ENCODE measurements at regions not wholly inside any gene's neighbourhood (a gene's known extent, or its start where the extent isn't known, plus 50 kb on each side); places are given as distances from the start of the nearest gene placed in this dataset.

- no peak for TF ChIP-seq CTCF (IDR thresholded peaks at IDR 0.05; ENCODE audit: unreplicated experiment)
- CTCF ChIA-PET: no interaction called here
- DNase-seq (ENCODE audit: unreplicated experiment): no peak
- no TSS peak for BruUV-seq (replicated peaks)
- Mint-ChIP-seq H3K27ac (ENCODE audit: low read depth, unreplicated experiment) (no peak overlapping the region), H3K27me3 (ENCODE audit: insufficient read depth, unreplicated experiment) (peaks cover 34% of the 10 kb centered on the region), H3K4me3 (ENCODE audit: unreplicated experiment) (no peak overlapping the region), H3K36me3 (ENCODE audit: insufficient read depth, unreplicated experiment) (no peaks in the 10 kb centered on the region), H3K4me1 (ENCODE audit: insufficient read depth, unreplicated experiment) (peaks cover 11% of the 10 kb centered on the region), H3K9me3 (ENCODE audit: unreplicated experiment) (no peaks in the 10 kb centered on the region)
- POLR2A ChIA-PET: interaction anchor here (1.2 kb wide), 1 partner anchor 378 kb away, joined by 3 read pairs; the partner anchor contains the start of gene TLE3
- intact Hi-C loops (cut with micrococcal nuclease): loop anchor here (2.0 to 5.0 kb wide), 3 partner anchors 141 to 242 kb away; no protein-coding TSS in a partner anchor
Observed at GRCh38 chr15:69719527-69720240, 267.1 kb downstream of the RPLP1 start.

GRCh38 chr15:69720536-69720935 lies 267.9 kb downstream of the RPLP1 start:
- no peak overlapping the region for H3K27ac Mint-ChIP-seq (ENCODE audit: low read depth, unreplicated experiment)
- DNase-seq (ENCODE audit: unreplicated experiment): no peak
- H3K9me3 Mint-ChIP-seq (ENCODE audit: unreplicated experiment): no peaks in the 10 kb centered on the region
- H3K36me3 Mint-ChIP-seq (ENCODE audit: insufficient read depth, unreplicated experiment): no peaks in the 10 kb centered on the region
- peaks cover 11% of the 10 kb centered on the region for H3K4me1 Mint-ChIP-seq (ENCODE audit: insufficient read depth, unreplicated experiment)
- peaks cover 36% of the 10 kb centered on the region for H3K27me3 Mint-ChIP-seq (ENCODE audit: insufficient read depth, unreplicated experiment)
- BruUV-seq (replicated peaks): no TSS peak
- intact Hi-C loops (cut with micrococcal nuclease): loop anchor here (2.0 to 5.0 kb wide), 3 partner anchors 142 to 243 kb away; no protein-coding TSS in a partner anchor
- H3K4me3 Mint-ChIP-seq (ENCODE audit: unreplicated experiment): no peak overlapping the region
- CTCF ChIA-PET: no interaction called here
- TF ChIP-seq CTCF (IDR thresholded peaks at IDR 0.05; ENCODE audit: unreplicated experiment): no peak
- POLR2A ChIA-PET: interaction anchor here (1.2 kb wide), 1 partner anchor 378 kb away, joined by 3 read pairs; the partner anchor contains the start of gene TLE3

GRCh38 chr15:69722924-69723323 lies 270.3 kb downstream of the RPLP1 start:
- no TSS peak for BruUV-seq (replicated peaks)
- CTCF ChIA-PET: interaction anchor here (0.6 to 1.6 kb wide), 6 partner anchors 25 to 745 kb away, joined by 3 to 5 read pairs (median 3); no protein-coding TSS in a partner anchor
- no peak overlapping the region for H3K27ac Mint-ChIP-seq (ENCODE audit: low read depth, unreplicated experiment)
- no peak overlapping the region for H3K4me3 Mint-ChIP-seq (ENCODE audit: unreplicated experiment)
- peaks cover 29% of the 10 kb centered on the region for H3K27me3 Mint-ChIP-seq (ENCODE audit: insufficient read depth, unreplicated experiment)
- H3K4me1 Mint-ChIP-seq (ENCODE audit: insufficient read depth, unreplicated experiment): peaks cover 11% of the 10 kb centered on the region
- no peak for TF ChIP-seq CTCF (IDR thresholded peaks at IDR 0.05; ENCODE audit: unreplicated experiment)
- no peaks in the 10 kb centered on the region for H3K36me3 Mint-ChIP-seq (ENCODE audit: insufficient read depth, unreplicated experiment)
- POLR2A ChIA-PET: interaction anchor here (0.7 to 1.2 kb wide), 3 partner anchors 11 to 19 kb away, joined by 3 read pairs; no protein-coding TSS in a partner anchor
- DNase-seq (ENCODE audit: unreplicated experiment): no peak
- no peaks in the 10 kb centered on the region for H3K9me3 Mint-ChIP-seq (ENCODE audit: unreplicated experiment)
- intact Hi-C loops (cut with micrococcal nuclease): loop anchor here (5.0 kb wide), 2 partner anchors 201 to 246 kb away; no protein-coding TSS in a partner anchor

- POLR2A ChIA-PET: interaction anchor here (0.8 to 0.9 kb wide), 2 partner anchors 9 to 12 kb away, joined by 3 read pairs; no protein-coding TSS in a partner anchor
- no peaks in the 10 kb centered on the region for H3K36me3 Mint-ChIP-seq (ENCODE audit: insufficient read depth, unreplicated experiment)
- peak; percentile 7 for TF ChIP-seq CTCF (IDR thresholded peaks at IDR 0.05; ENCODE audit: unreplicated experiment)
- BruUV-seq (replicated peaks): no TSS peak
- intact Hi-C loops (cut with micrococcal nuclease): loop anchor here (5.0 kb wide), 2 partner anchors 201 to 246 kb away; no protein-coding TSS in a partner anchor
- DNase-seq (ENCODE audit: unreplicated experiment): no peak
- CTCF ChIA-PET: interaction anchor here (0.6 to 1.6 kb wide), 6 partner anchors 24 to 745 kb away, joined by 3 to 8 read pairs (median 4); no protein-coding TSS in a partner anchor
- peaks cover 31% of the 10 kb centered on the region for H3K27me3 Mint-ChIP-seq (ENCODE audit: insufficient read depth, unreplicated experiment)
- no peaks in the 10 kb centered on the region for H3K9me3 Mint-ChIP-seq (ENCODE audit: unreplicated experiment)
- no peak overlapping the region for H3K27ac Mint-ChIP-seq (ENCODE audit: low read depth, unreplicated experiment)
- H3K4me1 Mint-ChIP-seq (ENCODE audit: insufficient read depth, unreplicated experiment): peaks cover 11% of the 10 kb centered on the region
- no peak overlapping the region for H3K4me3 Mint-ChIP-seq (ENCODE audit: unreplicated experiment)
Observed at GRCh38 chr15:69723404-69724096, 270.9 kb downstream of the RPLP1 start.
